OCI-LY7 (cell line): ENCODE measurements at regions not wholly inside any gene's neighbourhood (a gene's known extent, or its start where the extent isn't known, plus 50 kb on each side); places are given as distances from the start of the nearest gene placed in this dataset.

ENCODE experiments used
- CTCF ChIP-seq: fragments of 200-600 bp; sonication (generic); conservative IDR thresholded peaks from 2 replicates; pipeline ENCODE4 v1.5.1; 2014; ENCODE audit warnings: mild to moderate bottlenecking, antibody characterized with exemption, low read length, moderate library complexity, mixed read lengths
- EZH2phosphoT487 ChIP-seq: fragments of 200-600 bp; sonication (generic); IDR thresholded peaks from 2 replicates; pipeline ENCODE4 v1.6.1; 2018; ENCODE audit warnings: low read depth, borderline replicate concordance, mild to moderate bottlenecking, mixed run types, antibody characterized with exemption, low read length, moderate library complexity, mixed read lengths

GRCh38 chr4:3662516-3662915 lies 103.7 kb upstream of the ADRA2C start:
- TF ChIP-seq CTCF (no peak), EZH2phosphoT487 (no peak)
